Heart right ventricle (tissue), 16 donors: ENCODE measurements at regions not wholly inside any gene's neighbourhood (a gene's known extent, or its start where the extent isn't known, plus 50 kb on each side); places are given as distances from the start of the nearest gene placed in this dataset.

Experiments
- ATAC-seq, 8 donors: fragments of 200-7000 bp; cut with Tn5 transposase; one replicate each; pipeline ENCODE4 v1.9.1; 2020; ENCODE audit warnings: mild to moderate bottlenecking in 8 of 8, moderate library complexity in 8 of 8, moderate number of reproducible peaks in 1 of 8
- DNase-seq, 2 donors: peaks; one replicate each; pipeline ENCODE4 v3.0.0-alpha.2; 2020
- H3K27ac ChIP-seq, 10 donors: fragments of 200-600 bp; sonication (generic) in 2 of 10; one replicate each; pipeline versions ENCODE4 v1.5.0 to v1.8.0; 2020 to 2022; ENCODE audit warnings: mild to moderate bottlenecking in 3 of 10
- H3K27me3 ChIP-seq, 7 donors: fragments of 200-600 bp; one replicate each; pipeline ENCODE4 v1.8.0; 2021 to 2022; ENCODE audit warnings: mild to moderate bottlenecking in 2 of 7
- H3K36me3 ChIP-seq, 9 donors: fragments of 200-600 bp; sonication (generic) in 1 of 9; one replicate each; pipeline versions ENCODE4 v1.5.0 to v1.8.0; 2020 to 2022; ENCODE audit warnings: mild to moderate bottlenecking in 2 of 9
- H3K4me1 ChIP-seq, 9 donors: fragments of 200-600 bp; sonication (generic) in 1 of 9; one replicate each; pipeline versions ENCODE4 v1.5.0 to v1.8.0; 2020 to 2022; ENCODE audit warnings: mild to moderate bottlenecking in 4 of 9
- H3K4me3 ChIP-seq, 10 donors: fragments of 200-600 bp; sonication (generic) in 2 of 10; one replicate each; pipeline versions ENCODE4 v1.5.0 to v1.8.0; 2020 to 2022; ENCODE audit warnings: mild to moderate bottlenecking in 7 of 10, moderate library complexity in 2 of 10
- H3K9me3 ChIP-seq, 11 donors: fragments of 200-600 bp in 10 of 11; sonication (generic) in 2 of 11; one replicate each; pipeline versions ENCODE4 v1.5.0 to v1.8.0; 2013 to 2022; ENCODE audit warnings: mild to moderate bottlenecking in 2 of 11, control low read depth in 1 of 11, moderate library complexity in 1 of 11
- WGBS, 2 donors: extraction: QIAGEN DNeasy Blood & Tissue Kit; methylation state at CpG; one replicate each; pipeline ENCODE4 v1.1.7; 2013; ENCODE audit warnings: inconsistent platforms in 1 of 2; 5-methylcytosine and 5-hydroxymethylcytosine counted together
- intact Hi-C, 10 donors: fragments of 100-400 bp; cut with DNase I; formaldehyde crosslinking; loops; one replicate each; pipeline versions ENCODE4 v1.11.1 to v1.14.2; 2022
- TF ChIP-seq, protein P1 (sequence below), 9 donors: fragments of 200-600 bp; sonication (generic) in 2 of 9; IDR thresholded peaks; one replicate each; pipeline versions ENCODE4 v1.5.0 to v1.8.0; 2021 to 2022; ENCODE audit warnings: antibody characterized with exemption in 9 of 9, mild to moderate bottlenecking in 5 of 9, moderate library complexity in 1 of 9
- donor health status: Arrhythmogenic right ventricular cardiomyopathy.
- donor health status: ischemic (EF 13 %, LVEDD 7.1; RV severe dilation, severe dysfunction).
- donor health status: healthy with polysubstance abuse.
- donor health status: DM: no; HTN: yes; CAD: no.
- donor health status: DM: no; HTN: no; CAD: no.
- donor health status: ischemic (EF 25% LVEDD 6.9; RV normal size, moderate dysfunction).
- donor health status: ischemic (EF 25% LVEDD 5.7; RV mildly dilated, moderate dysfunction).
- donor health status: healthy.
- donor health status: DM: yes; HTN: yes; CAD: no.
- donor health status: Ischemic cardiomyopathy.
- donor health status: ischemic (EF 35%, LVEDD 5.7; RV mildly dilated, moderate dysfunction).
- donor health status: nonischemic (EF 11% LVEDD 7.7; RV severe dilation, severe dysfunction).
- donor health status: DM: yes; HTN: yes; CAD: no.
- donor health status: PGD.
- donor health status: ischemic (EF 29% LVEDD 5.4; RV normal size, mild dysfunction).
- donor health status: nonischemic (EF 23%, LVEDD 6.1; RV moderate dilation, normal function).

DNA sequence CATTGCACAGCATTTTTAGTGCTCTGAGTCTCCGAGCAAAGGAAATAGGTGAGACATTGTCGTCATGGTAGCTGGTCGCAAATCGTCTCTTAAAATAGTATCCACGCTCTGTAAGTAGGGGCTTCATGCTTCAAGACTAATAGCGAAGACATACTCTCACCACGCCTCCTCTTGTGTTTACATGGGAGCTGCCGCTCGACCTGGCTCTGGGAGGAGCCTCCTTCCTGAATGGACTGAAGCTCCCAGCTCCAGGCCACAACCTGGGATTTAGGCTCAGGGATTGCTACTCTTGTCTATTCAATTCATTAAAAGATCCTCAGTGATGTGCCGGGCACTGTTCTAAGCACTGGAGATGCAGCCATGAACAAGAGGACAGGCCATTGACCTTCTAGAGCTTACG, 196.1 kb upstream of the GALNT17 start:
- Histone ChIP-seq H3K36me3 (no peaks in the 10 kb centered on the region), H3K4me3 (no peak overlapping the region), H3K27me3 (peaks cover 0 to 15% (median 0%) of the 10 kb centered on the region in 7 donors), H3K27ac (no peak overlapping the region), H3K4me1 (no peaks in the 10 kb centered on the region), H3K9me3 (peaks cover 0 to 4% (median 0%) of the 10 kb centered on the region in 11 donors)
- TF ChIP-seq, protein P1, sequence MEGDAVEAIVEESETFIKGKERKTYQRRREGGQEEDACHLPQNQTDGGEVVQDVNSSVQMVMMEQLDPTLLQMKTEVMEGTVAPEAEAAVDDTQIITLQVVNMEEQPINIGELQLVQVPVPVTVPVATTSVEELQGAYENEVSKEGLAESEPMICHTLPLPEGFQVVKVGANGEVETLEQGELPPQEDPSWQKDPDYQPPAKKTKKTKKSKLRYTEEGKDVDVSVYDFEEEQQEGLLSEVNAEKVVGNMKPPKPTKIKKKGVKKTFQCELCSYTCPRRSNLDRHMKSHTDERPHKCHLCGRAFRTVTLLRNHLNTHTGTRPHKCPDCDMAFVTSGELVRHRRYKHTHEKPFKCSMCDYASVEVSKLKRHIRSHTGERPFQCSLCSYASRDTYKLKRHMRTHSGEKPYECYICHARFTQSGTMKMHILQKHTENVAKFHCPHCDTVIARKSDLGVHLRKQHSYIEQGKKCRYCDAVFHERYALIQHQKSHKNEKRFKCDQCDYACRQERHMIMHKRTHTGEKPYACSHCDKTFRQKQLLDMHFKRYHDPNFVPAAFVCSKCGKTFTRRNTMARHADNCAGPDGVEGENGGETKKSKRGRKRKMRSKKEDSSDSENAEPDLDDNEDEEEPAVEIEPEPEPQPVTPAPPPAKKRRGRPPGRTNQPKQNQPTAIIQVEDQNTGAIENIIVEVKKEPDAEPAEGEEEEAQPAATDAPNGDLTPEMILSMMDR (IDR thresholded peaks at IDR 0.05): no peak
- WGBS, 2 donors: 71 to 73% methylated on average over 11 of the region's 11 CpGs
- ATAC-seq (no peak), DNase-seq (no peak)
- intact Hi-C loops: no loop called here

DNA sequence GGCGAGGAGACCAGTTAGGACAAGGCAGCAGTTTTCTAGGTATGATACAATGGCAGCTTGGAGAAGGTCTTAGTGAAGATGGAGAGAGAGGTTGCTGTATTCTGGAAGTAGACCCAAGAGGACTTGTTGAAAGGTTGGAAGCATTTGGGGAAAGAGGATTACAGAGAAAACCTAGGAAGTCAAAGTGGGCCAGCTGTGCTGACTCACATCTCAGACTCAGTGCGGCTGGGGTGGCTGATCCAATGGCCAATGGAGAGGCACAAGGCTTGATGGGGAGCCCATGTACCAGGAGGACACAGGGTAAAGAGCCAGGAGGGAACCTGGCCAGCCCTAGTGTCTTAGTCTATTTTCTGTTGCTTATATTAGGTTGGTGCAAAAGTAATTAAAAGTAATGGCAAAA, 194.5 kb upstream of the GALNT17 start:
- no peak for DNase-seq
- 87 to 96% methylated on average over 2 of the region's 2 CpGs for WGBS, 2 donors
- no peak for ATAC-seq

DNA sequence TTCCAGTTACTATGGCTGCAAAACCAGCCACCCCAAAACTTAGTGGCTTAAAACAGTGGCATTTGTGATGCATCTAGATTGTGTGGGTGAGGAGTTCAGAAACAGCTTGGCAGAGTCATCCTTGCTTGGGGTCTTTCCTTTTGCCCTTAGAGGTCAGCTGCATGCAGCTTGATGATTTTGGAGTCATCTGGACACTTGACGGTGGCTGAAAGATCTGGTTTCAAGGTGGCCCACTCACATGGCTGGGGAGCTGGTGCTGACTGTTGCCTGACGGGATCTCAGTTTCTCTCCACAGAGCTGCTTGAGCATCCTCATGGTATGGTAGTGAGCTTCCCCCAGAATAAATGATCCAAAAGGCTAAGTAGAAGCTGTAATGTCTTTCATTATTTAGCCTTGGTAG, 191.3 kb upstream of the GALNT17 start:
- Histone ChIP-seq H3K4me3 (no peak overlapping the region), H3K9me3 (peaks cover 0 to 4% (median 0%) of the 10 kb centered on the region in 11 donors), H3K4me1 (no peaks in the 10 kb centered on the region), H3K27ac (no peak overlapping the region), H3K27me3 (peaks cover 0 to 7% (median 0%) of the 10 kb centered on the region in 7 donors), H3K36me3 (no peaks in the 10 kb centered on the region)
- WGBS, 2 donors: 92 to 93% methylated on average over 2 of the region's 2 CpGs
- ATAC-seq (no peak), DNase-seq (no peak)
- intact Hi-C loops: no loop called here
- TF ChIP-seq, protein P1 (IDR thresholded peaks at IDR 0.05): no peak

More for the DNA sequence above, 194.5 kb upstream of the GALNT17 start:
- peaks cover 0 to 15% (median 0%) of the 10 kb centered on the region in 7 donors for H3K27me3 ChIP-seq
- peaks cover 0 to 4% (median 0%) of the 10 kb centered on the region in 11 donors for H3K9me3 ChIP-seq
- intact Hi-C loops: no loop called here
- TF ChIP-seq, protein P1 (IDR thresholded peaks at IDR 0.05): no peak
- no peak overlapping the region for H3K27ac ChIP-seq
- no peaks in the 10 kb centered on the region for H3K36me3 ChIP-seq
- no peaks in the 10 kb centered on the region for H3K4me1 ChIP-seq
- no peak overlapping the region for H3K4me3 ChIP-seq

DNA sequence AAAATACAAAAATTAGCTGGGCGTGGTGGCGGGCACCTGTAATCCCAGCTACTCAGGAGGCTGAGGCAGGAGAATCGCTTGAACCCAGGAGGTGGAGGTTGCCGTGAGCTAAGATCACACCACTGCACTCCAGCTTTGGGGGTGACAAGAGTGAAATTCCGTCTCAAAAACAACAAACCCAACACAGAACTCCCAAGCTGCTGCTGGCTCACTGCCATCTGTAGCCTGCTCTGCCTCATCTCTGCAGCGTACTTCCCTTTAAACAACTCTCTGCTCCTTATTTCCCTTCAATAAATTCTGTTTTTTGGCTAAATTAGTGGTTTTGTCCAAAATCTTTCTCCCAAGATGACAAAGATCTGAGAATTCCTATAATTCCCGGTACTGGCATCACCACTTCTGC, 189.2 kb upstream of the GALNT17 start:
- H3K27ac ChIP-seq: no peak overlapping the region
- peaks cover 0 to 6% (median 0%) of the 10 kb centered on the region in 11 donors for H3K9me3 ChIP-seq
- DNase-seq (no peak), ATAC-seq (no peak)
- intact Hi-C loops: no loop called here
- no peak overlapping the region for H3K4me3 ChIP-seq
- H3K27me3 ChIP-seq: no peaks in the 10 kb centered on the region
- 76 to 79% methylated on average over 7 of the region's 7 CpGs for WGBS, 2 donors
- TF ChIP-seq, protein P1 (IDR thresholded peaks at IDR 0.05): no peak
- H3K36me3 ChIP-seq: no peaks in the 10 kb centered on the region
- no peaks in the 10 kb centered on the region for H3K4me1 ChIP-seq
